Fibroblast of the aortic adventitia (primary cell): ENCODE measurements at regions not wholly inside any gene's neighbourhood (a gene's known extent, or its start where the extent isn't known, plus 50 kb on each side); places are given as distances from the start of the nearest gene placed in this dataset.

ENCODE experiments used
- DNase-seq: peaks from one replicate; pipeline ENCODE4 v3.0.0-alpha.2; 2010; ENCODE audit warnings: low read depth
- H3K4me3 ChIP-seq: 2 replicates; pipeline ENCODE4 v1.5.1; 2011; ENCODE audit warnings: low read depth, mild to moderate bottlenecking, control low read depth, low read length, moderate library complexity
- TF ChIP-seq, protein P1 (sequence below): IDR thresholded peaks from 2 replicates; pipeline ENCODE4 v1.5.1; 2011; ENCODE audit warnings: mild to moderate bottlenecking, low read length, control low read depth, inconsistent platforms; ENCODE audit not compliant: insufficient read depth

DNA sequence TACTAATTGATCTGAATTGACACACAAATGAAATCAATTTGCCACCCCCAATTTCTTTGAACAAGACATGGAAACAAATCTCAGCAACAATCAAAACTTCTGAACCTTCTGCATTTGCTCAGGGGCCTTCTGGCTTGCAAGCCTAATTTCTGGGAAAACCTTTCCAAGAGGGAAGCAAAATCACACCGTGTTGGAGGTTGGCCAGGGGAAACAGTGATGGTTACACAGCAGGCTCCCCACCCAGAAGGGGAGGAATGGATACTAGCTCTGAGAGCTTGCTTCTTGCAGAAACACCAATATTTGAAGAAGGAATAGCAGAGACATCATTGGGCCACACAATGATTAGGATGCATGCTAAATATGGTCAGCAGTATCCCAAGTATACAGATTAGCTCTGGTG, 488.6 kb upstream of the TRPC7 start:
- no peak for DNase-seq
- TF ChIP-seq, protein P1, sequence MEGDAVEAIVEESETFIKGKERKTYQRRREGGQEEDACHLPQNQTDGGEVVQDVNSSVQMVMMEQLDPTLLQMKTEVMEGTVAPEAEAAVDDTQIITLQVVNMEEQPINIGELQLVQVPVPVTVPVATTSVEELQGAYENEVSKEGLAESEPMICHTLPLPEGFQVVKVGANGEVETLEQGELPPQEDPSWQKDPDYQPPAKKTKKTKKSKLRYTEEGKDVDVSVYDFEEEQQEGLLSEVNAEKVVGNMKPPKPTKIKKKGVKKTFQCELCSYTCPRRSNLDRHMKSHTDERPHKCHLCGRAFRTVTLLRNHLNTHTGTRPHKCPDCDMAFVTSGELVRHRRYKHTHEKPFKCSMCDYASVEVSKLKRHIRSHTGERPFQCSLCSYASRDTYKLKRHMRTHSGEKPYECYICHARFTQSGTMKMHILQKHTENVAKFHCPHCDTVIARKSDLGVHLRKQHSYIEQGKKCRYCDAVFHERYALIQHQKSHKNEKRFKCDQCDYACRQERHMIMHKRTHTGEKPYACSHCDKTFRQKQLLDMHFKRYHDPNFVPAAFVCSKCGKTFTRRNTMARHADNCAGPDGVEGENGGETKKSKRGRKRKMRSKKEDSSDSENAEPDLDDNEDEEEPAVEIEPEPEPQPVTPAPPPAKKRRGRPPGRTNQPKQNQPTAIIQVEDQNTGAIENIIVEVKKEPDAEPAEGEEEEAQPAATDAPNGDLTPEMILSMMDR = no peak
- no peak overlapping the region for H3K4me3 ChIP-seq

DNA sequence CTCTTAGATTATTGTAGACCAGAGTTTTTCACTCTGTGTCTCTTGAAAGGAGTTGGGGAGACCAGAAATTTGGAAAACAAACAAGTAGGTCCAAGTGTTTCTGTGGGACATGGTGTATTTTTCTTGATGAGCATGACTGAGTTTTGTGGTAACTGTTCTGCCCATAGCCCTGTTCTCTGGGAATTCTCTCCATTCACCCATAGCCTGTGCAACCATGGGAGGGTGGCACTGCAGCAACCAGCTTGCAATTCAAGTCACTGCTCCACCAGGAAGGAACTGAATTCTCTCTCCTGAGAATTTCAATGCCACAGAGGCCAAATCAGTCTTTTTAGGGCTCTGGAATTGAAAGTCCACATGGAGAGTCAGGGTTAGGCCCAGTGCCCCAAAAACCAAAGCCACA, 475.3 kb upstream of the TRPC7 start:
- TF ChIP-seq, protein P1 = no peak
- no peak for DNase-seq
- H3K4me3 ChIP-seq = no peak overlapping the region

DNA sequence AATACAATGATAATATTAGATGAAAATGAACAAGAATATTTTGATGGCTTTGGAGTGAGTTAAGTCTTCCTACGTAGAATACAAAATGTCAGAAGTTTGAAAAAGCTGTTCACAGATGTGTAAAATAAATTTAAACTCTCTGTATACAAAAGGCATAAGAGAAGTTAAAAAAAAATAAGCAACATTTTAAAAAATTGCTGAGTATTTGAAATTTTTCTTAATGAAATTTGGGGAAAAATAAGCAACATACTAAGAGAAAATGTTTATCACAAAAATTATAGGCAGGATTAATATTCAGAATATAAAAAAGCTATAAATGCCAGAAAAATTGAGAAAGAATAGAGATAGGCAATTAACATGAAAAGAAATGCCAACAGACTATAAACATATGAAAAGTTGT, 470.7 kb upstream of the TRPC7 start:
- TF ChIP-seq, protein P1 = no peak
- no peak overlapping the region for H3K4me3 ChIP-seq
- no peak for DNase-seq

DNA sequence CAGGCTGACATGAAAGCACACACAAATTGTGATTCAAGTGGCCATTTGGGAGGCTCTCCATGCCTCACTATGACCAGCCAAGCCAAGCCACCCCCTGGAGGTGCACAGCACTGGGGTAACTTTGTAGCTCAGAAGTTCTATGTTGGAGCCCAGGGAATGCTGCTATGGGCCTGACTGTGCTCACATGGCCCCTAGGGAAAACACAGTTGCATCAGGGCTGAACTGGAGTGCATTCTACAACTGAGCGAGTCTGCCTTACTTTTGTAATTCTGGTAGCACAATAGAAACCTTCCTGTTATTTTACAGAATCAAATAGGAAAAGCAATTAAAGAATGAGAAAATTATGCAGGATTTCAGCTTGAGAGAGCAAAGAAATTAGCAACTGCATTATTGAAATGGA, 455.5 kb upstream of the TRPC7 start:
- TF ChIP-seq, protein P1 = no peak
- no peak overlapping the region for H3K4me3 ChIP-seq
- no peak for DNase-seq

DNA sequence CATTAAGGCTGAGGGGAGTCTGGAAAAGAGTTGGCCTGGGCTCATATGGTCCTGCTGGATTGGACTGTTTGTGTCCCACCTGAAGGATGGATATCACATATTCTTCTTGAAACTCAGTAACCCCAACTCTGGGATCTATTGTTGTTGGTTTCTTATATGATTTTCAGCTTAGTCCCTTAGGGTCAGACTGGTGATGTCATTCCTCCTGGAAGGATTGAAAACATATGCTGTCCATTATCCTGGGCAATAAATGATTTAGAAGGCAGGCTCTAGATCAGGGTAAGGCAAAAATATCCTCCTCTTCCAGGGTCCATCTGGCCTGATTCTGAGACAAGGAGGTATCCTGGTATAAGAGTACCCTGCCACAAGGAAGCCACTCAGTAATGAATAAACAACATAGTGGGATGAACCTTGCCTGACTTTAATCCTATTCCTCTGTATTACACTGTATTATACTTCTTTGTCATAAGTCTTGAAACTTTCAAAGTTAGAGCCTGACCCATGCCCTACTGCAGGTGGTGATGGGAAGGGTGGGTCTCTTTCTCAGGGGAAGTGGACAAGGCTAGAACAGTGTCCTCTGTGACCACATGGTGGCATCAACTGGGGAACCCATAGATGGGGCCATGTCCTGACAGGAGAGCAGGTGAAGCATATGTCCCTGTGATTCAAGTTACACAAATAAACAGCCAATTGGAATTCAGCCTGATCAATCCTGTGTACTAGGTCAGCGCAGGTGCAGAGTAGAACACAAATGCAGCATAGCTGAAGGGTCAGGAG, 454.4 kb upstream of the TRPC7 start:
- no peak for DNase-seq
- TF ChIP-seq, protein P1 = no peak
- H3K4me3 ChIP-seq = no peak overlapping the region

DNA sequence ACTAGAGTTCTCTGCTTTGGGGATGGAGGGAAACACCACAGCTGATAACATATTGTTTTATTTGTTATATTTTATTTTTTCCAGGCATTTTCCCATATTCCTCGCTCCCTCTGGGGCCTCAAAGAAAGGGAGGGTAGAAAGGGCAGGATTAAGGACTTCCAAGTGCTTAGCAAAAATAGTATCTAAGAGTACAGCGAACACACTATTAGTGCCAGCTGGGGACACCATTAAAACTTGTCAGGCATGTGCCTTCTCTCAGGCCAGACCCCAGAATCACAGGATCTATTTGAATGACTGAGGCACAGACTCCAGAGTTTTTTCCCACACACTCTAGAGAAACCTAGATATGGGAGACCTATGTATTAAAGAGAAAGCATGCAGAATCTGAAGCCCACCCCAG, 451.0 kb upstream of the TRPC7 start:
- DNase-seq = no peak
- TF ChIP-seq, protein P1 = no peak

More for the DNA sequence above, 451.0 kb upstream of the TRPC7 start:
- no peak overlapping the region for H3K4me3 ChIP-seq
